ENCODE measurements at regions not wholly inside any gene's neighbourhood (a gene's known extent, or its start where the extent isn't known, plus 50 kb on each side); places are given as distances from the start of the nearest gene placed in this dataset.

DNA sequence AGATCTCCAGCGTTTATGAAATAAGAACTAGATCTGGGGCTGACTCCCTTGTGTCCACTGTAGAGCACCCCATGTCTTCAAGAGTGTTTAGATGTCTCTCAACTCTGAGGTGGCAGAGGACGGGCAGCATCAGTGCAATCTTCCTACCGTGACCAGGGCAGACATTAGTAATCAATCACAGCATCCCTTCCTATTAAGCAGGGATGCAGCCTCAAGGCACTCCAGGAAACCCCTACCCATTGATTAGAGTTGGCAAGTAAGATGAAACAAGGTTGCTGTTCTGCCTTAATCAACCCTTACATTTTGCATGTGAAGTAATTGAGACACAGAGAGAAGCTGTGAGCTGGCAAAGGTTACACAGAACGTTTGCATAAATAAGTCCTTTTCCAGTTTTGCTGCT is 283.7 kb upstream of the ZMIZ1 start:
- WGBS, 2 donors = 80 to 91% methylated on average over 4 of the region's 4 CpGs

DNA sequence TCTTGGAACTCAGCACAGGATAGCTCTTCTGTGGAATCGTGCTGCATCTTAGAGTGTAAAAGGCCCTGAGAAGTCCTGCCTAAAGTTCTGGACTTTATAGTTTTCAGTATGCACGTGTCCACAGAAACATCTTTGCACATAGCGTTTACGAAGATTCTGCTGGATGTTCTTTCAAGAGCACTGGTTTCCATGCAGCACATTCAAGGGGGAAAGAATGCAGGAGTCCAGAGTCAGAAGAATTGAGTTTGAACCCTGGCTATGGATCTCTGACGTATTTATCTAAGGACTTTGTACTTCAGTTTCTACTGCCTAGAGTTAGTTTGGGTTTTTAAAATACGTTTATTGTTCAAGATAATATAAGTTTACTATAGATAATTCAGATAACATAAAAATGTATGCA is 282.8 kb upstream of the ZMIZ1 start:
- no peaks in the 10 kb centered on the region for H3K27me3 ChIP-seq
- TF ChIP-seq, protein P1, sequence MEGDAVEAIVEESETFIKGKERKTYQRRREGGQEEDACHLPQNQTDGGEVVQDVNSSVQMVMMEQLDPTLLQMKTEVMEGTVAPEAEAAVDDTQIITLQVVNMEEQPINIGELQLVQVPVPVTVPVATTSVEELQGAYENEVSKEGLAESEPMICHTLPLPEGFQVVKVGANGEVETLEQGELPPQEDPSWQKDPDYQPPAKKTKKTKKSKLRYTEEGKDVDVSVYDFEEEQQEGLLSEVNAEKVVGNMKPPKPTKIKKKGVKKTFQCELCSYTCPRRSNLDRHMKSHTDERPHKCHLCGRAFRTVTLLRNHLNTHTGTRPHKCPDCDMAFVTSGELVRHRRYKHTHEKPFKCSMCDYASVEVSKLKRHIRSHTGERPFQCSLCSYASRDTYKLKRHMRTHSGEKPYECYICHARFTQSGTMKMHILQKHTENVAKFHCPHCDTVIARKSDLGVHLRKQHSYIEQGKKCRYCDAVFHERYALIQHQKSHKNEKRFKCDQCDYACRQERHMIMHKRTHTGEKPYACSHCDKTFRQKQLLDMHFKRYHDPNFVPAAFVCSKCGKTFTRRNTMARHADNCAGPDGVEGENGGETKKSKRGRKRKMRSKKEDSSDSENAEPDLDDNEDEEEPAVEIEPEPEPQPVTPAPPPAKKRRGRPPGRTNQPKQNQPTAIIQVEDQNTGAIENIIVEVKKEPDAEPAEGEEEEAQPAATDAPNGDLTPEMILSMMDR (IDR thresholded peaks at IDR 0.05) = no peak
- no peak for TF ChIP-seq POLR2A (IDR thresholded peaks at IDR 0.05)
- H3K36me3 ChIP-seq = no peaks in the 10 kb centered on the region
- no peaks in the 10 kb centered on the region for H3K4me1 ChIP-seq
- WGBS, 2 donors = 87% methylated on average over 6 of the region's 6 CpGs
- H3K27ac ChIP-seq = no peak overlapping the region
- no peak overlapping the region for H3K4me3 ChIP-seq (replicated peaks in 1 of 3)
- no peak for DNase-seq
- intact Hi-C loops (cut with DNase I) = no loop called here
- no peaks in the 10 kb centered on the region for H3K9me3 ChIP-seq

More for the DNA sequence above, 283.7 kb upstream of the ZMIZ1 start:
- no peak for DNase-seq
- Histone ChIP-seq H3K36me3 (no peaks in the 10 kb centered on the region), H3K4me3 (replicated peaks in 1 of 3) (no peak overlapping the region), H3K9me3 (no peaks in the 10 kb centered on the region), H3K27me3 (no peaks in the 10 kb centered on the region), H3K27ac (no peak overlapping the region), H3K4me1 (no peaks in the 10 kb centered on the region)
- intact Hi-C loops (cut with DNase I) = no loop called here
- TF ChIP-seq POLR2A (IDR thresholded peaks at IDR 0.05) = no peak
- TF ChIP-seq, protein P1 (IDR thresholded peaks at IDR 0.05) = no peak

DNA sequence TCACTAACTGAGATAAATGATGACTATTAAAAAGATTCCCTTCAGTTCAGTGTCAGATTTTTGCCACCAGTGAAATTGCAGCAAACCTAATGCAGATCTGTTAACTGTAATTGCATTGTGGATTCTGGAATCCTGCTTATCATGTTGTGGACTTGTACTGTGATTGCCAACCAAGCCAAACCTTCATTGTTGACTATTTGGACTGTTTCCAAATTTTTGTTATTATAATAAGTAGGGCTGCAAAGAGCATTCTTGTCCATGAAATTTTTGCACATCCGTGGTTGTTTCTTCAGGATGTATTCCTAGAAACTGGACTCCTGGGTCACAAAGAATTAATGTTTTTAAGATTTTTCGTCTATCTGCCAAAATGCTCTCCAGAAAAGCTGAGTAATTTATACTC is 281.6 kb upstream of the ZMIZ1 start:
- no peak for TF ChIP-seq POLR2A (IDR thresholded peaks at IDR 0.05)
- TF ChIP-seq, protein P1 (IDR thresholded peaks at IDR 0.05) = no peak
- WGBS, 2 donors = 39 to 48% methylated on average over 2 of the region's 2 CpGs
- DNase-seq = no peak
- no peaks in the 10 kb centered on the region for H3K36me3 ChIP-seq
- no peaks in the 10 kb centered on the region for H3K27me3 ChIP-seq
- no peak overlapping the region for H3K4me3 ChIP-seq (replicated peaks in 1 of 3)
- intact Hi-C loops (cut with DNase I) = no loop called here
- H3K4me1 ChIP-seq = no peaks in the 10 kb centered on the region
- H3K27ac ChIP-seq = no peak overlapping the region
- H3K9me3 ChIP-seq = no peaks in the 10 kb centered on the region

DNA sequence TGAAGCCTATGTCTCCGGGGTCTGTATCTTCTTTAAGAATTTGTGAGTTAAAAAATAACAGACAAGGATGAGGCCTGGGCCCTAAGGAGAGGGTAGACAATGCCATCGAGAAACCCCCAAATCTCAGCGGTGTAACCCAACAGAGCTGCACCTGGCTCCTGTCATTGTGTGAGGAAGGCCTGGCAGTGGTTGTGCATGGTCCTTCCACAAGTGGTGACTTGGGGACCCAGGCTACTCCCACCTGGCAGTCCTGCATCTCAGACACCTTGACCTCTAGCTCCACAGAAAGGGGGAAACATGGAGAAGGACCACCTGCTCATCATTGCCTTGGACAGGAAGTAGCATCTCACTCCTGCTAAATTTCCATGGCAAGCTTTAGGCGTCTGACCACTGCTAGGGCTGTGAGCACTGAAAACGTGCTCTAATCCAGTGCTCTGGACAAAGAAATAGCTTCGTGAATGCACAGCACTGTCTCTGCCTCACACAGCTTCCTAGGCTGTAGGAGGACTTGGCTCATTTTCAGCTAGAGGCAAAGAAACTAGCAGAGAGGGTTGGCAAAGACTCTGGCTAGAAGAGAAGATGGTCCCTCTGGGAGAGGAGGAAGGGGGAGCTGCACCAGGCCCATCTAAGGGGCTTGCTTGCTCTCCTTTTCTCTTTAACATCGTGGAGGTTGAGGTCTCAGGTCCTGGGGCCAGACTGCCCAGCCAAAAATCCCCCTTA is 273.9 kb upstream of the ZMIZ1 start:
- 83 to 87% methylated on average over 7 of the region's 7 CpGs for WGBS, 2 donors
- Histone ChIP-seq H3K4me3 (replicated peaks in 1 of 3) (no peak overlapping the region), H3K9me3 (no peaks in the 10 kb centered on the region), H3K36me3 (no peaks in the 10 kb centered on the region), H3K27me3 (no peaks in the 10 kb centered on the region), H3K27ac (no peak overlapping the region), H3K4me1 (no peaks in the 10 kb centered on the region)
- DNase-seq = no peak
- no peak for TF ChIP-seq POLR2A (IDR thresholded peaks at IDR 0.05)
- TF ChIP-seq, protein P1 (IDR thresholded peaks at IDR 0.05) = no peak
- intact Hi-C loops (cut with DNase I) = no loop called here

DNA sequence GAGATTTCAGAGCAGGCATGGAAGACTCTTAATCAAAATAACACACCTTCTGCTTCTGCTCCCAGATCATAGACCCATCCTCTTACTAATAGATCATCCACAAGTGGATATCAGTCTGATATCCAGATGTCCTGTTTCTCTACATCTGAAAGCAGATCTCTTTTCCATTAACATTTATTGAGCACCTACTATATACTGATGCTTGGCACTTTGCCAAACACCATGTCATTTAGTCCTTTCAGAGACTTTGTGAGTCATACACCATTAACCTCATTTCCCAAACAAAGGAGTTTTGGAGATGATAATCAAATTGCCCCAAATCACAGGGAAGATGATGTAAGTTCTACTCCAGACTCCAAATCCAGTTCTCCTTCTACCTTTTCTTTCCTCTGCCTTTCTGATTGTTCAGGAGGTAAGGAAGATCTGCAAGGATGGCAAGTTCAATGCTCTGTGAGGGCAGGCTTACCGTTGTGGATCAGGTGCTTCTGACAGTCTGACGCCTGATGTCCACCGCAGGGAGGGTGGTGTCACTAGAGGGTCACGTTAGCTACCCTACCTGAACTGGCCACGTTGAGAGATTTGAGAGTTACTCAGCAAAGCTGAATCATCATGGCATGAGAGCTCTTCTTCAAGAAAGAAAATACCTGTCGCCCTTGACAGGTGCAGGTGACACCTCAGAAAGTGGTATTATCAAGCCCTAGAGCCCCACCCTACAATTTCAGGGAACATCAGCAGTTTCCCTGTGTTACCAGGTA is 269.6 kb upstream of the ZMIZ1 start:
- H3K27ac ChIP-seq = no peak overlapping the region
- H3K4me3 ChIP-seq (replicated peaks in 1 of 3) = no peak overlapping the region
- no peak for DNase-seq
- peaks cover 0 to 21% of the 10 kb centered on the region in 2 donors for H3K4me1 ChIP-seq
- H3K9me3 ChIP-seq = no peaks in the 10 kb centered on the region
- no peaks in the 10 kb centered on the region for H3K36me3 ChIP-seq
- H3K27me3 ChIP-seq = no peaks in the 10 kb centered on the region
- no peak for TF ChIP-seq POLR2A (IDR thresholded peaks at IDR 0.05)
- TF ChIP-seq, protein P1 (IDR thresholded peaks at IDR 0.05) = no peak
- intact Hi-C loops (cut with DNase I) = no loop called here
- WGBS, 2 donors = 80% methylated on average over 6 of the region's 6 CpGs

All from thyroid gland (tissue), 4 donors.